ENCODE measurements at regions not wholly inside any gene's neighbourhood (a gene's known extent, or its start where the extent isn't known, plus 50 kb on each side); places are given as distances from the start of the nearest gene placed in this dataset.

GRCh38 chr3:24663406-24663805 lies 168.8 kb upstream of the THRB start:
- TF ChIP-seq CTCF (conservative IDR thresholded peaks at IDR 0.05; ENCODE audit: low read length) (no peak), EZH2phosphoT487 (IDR thresholded peaks at IDR 0.05; ENCODE audit: borderline replicate concordance, low read depth, low read length) (no peak)

Measured in OCI-LY7 (cell line).